GM23338 (cell line): ENCODE measurements at regions not wholly inside any gene's neighbourhood (a gene's known extent, or its start where the extent isn't known, plus 50 kb on each side); places are given as distances from the start of the nearest gene placed in this dataset.

Source experiments
- ATAC-seq: fragments of 200-7000 bp; cut with Tn5 transposase; 3 replicates; pipeline ENCODE4 v1.9.1; 2020
- DNase-seq: peaks from one replicate; pipeline ENCODE4 v3.0.0-alpha.2; 2015; ENCODE audit warnings: low spot score
- H2AFZ ChIP-seq: fragments of 200-600 bp; sonication (generic); 2 replicates; pipeline ENCODE4 v1.8.0; 2016; ENCODE audit warnings: antibody characterized with exemption, mild to moderate bottlenecking, moderate library complexity
- H3F3A ChIP-seq: fragments of 200-600 bp; sonication (generic); replicated peaks from 2 replicates; pipeline ENCODE4 v1.8.0; 2017; ENCODE audit warnings: antibody characterized with exemption, mixed run types, low read depth
- H3K27ac ChIP-seq: fragments of 200-600 bp; sonication (generic); 2 replicates; pipeline ENCODE4 v1.6.1; 2016; ENCODE audit warnings: low read depth
- H3K27me3 ChIP-seq: fragments of 200-600 bp; sonication (generic); 2 replicates; pipeline ENCODE4 v1.8.0; 2016; ENCODE audit warnings: mild to moderate bottlenecking, mixed run types, moderate library complexity; ENCODE audit not compliant: insufficient read depth
- H3K36me3 ChIP-seq: fragments of 200-600 bp; sonication (generic); 2 replicates; pipeline ENCODE4 v1.8.0; 2016; ENCODE audit warnings: mild to moderate bottlenecking; ENCODE audit not compliant: insufficient read depth
- H3K4me1 ChIP-seq: fragments of 200-600 bp; sonication (generic); 2 replicates; pipeline ENCODE4 v1.8.0; 2016; ENCODE audit warnings: mild to moderate bottlenecking, moderate library complexity; ENCODE audit not compliant: insufficient read depth
- H3K4me2 ChIP-seq: fragments of 200-600 bp; sonication (generic); 2 replicates; pipeline ENCODE4 v1.7.1; 2017; ENCODE audit warnings: mixed run types
- H3K4me3 ChIP-seq: fragments of 200-600 bp; sonication (generic); 2 replicates; pipeline ENCODE4 v1.6.1; 2016; ENCODE audit warnings: mixed run types
- H3K79me2 ChIP-seq: fragments of 200-600 bp; sonication (generic); replicated peaks from 2 replicates; pipeline ENCODE4 v1.8.0; 2017; ENCODE audit warnings: mild to moderate bottlenecking; ENCODE audit not compliant: insufficient read depth
- H3K9me2 ChIP-seq: fragments of 200-600 bp; sonication (generic); 2 replicates; pipeline ENCODE4 v1.8.0; 2017; ENCODE audit not compliant: insufficient read depth
- H4K20me1 ChIP-seq: fragments of 200-600 bp; sonication (generic); replicated peaks from 2 replicates; pipeline ENCODE4 v1.8.0; 2017; ENCODE audit warnings: mild to moderate bottlenecking; ENCODE audit not compliant: insufficient read depth
- H3K27ac Mint-ChIP-seq: 2 replicates; pipeline ENCODE4 v1.8.0; 2020; ENCODE audit warnings: inconsistent platforms, mild to moderate bottlenecking, moderate library complexity, mixed read lengths
- H3K27me3 Mint-ChIP-seq: 3 replicates; pipeline ENCODE4 v1.8.0; 2022; ENCODE audit warnings: low read depth, mild to moderate bottlenecking, moderate library complexity, mixed read lengths, inconsistent platforms; ENCODE audit not compliant: insufficient read depth, poor library complexity
- H3K36me3 Mint-ChIP-seq: 3 replicates; pipeline ENCODE4 v1.8.0; 2021; ENCODE audit warnings: low read depth, mild to moderate bottlenecking, inconsistent platforms, moderate library complexity, mixed read lengths
- H3K4me1 Mint-ChIP-seq: 3 replicates; pipeline ENCODE4 v1.8.0; 2020; ENCODE audit warnings: mild to moderate bottlenecking, inconsistent platforms, mixed read lengths
- H3K4me3 Mint-ChIP-seq: 3 replicates; pipeline ENCODE4 v1.8.0; 2021; ENCODE audit warnings: moderate library complexity, mild to moderate bottlenecking, inconsistent platforms, mixed read lengths
- H3K9me3 Mint-ChIP-seq: 3 replicates; pipeline ENCODE4 v1.8.0; 2020; ENCODE audit warnings: moderate library complexity, mild to moderate bottlenecking, inconsistent platforms, mixed read lengths
- CREB1 ChIP-seq: fragments of 250-450 bp; sonication (Bioruptor Pico); IDR thresholded peaks from 2 replicates; pipeline ENCODE4 v1.5.0; 2020; ENCODE audit warnings: low read depth, mild to moderate bottlenecking, moderate library complexity
- CTCF ChIP-seq, 2 experiments: fragments of 200-600 bp in 1 of 2; sonication (generic) in 1 of 2; conservative IDR thresholded peaks; 2 replicates each; pipeline versions ENCODE4 v1.5.1 to v1.6.1; 2016 to 2017; ENCODE audit warnings: antibody characterized with exemption in 2 of 2, low read depth in 2 of 2, mild to moderate bottlenecking in 2 of 2, moderate library complexity in 1 of 2
- ETS1 ChIP-seq: IDR thresholded peaks from 2 replicates; pipeline ENCODE4 v1.6.1; 2016; ENCODE audit warnings: antibody characterized with exemption
- JUNB ChIP-seq: IDR thresholded peaks from one replicate; pipeline ENCODE4 v1.6.1; 2016; ENCODE audit warnings: antibody characterized with exemption; ENCODE audit not compliant: unreplicated experiment
- NANOG ChIP-seq: IDR thresholded peaks from 2 replicates; pipeline ENCODE4 v1.6.1; 2016; ENCODE audit warnings: antibody characterized with exemption, borderline replicate concordance
- POLR2AphosphoS5 ChIP-seq: IDR thresholded peaks from 2 replicates; pipeline ENCODE4 v1.6.1; 2016; ENCODE audit warnings: antibody characterized with exemption, low read depth
- STAT1 ChIP-seq: IDR thresholded peaks from one replicate; pipeline ENCODE4 v1.6.1; 2016; ENCODE audit warnings: antibody characterized with exemption; ENCODE audit not compliant: unreplicated experiment
- ZNF114 ChIP-seq: fragments of 250-450 bp; sonication (Bioruptor Pico); IDR thresholded peaks from 2 replicates; pipeline ENCODE4 v1.5.0; 2020; ENCODE audit warnings: mild to moderate bottlenecking, moderate library complexity
- ZNF331 ChIP-seq: fragments of 250-450 bp; sonication (Bioruptor Pico); IDR thresholded peaks from 2 replicates; pipeline ENCODE4 v1.5.0; 2020; ENCODE audit warnings: low read depth, mild to moderate bottlenecking, moderate library complexity
- ZNF462 ChIP-seq: fragments of 250-450 bp; sonication (Bioruptor Pico); IDR thresholded peaks from 2 replicates; pipeline ENCODE4 v1.5.0; 2020; ENCODE audit warnings: mild to moderate bottlenecking, moderate library complexity
- TF ChIP-seq, protein P1 (sequence below): IDR thresholded peaks from one replicate; pipeline ENCODE4 v1.6.1; 2018; ENCODE audit warnings: antibody characterized with exemption; ENCODE audit not compliant: unreplicated experiment

- H4K20me1 ChIP-seq, result no peaks in the 10 kb centered on the region
- no peaks in the 10 kb centered on the region for H3K79me2 ChIP-seq
- H3K27me3 ChIP-seq, result no peaks in the 10 kb centered on the region
- H3K27me3 Mint-ChIP-seq, result peaks cover 8% of the 10 kb centered on the region
- TF ChIP-seq ETS1 (no peak), CTCF (conservative IDR thresholded peaks at IDR 0.05; ENCODE audit: low read depth in 2 of 2) (no peak), POLR2AphosphoS5 (no peak), CREB1 (no peak), NANOG (no peak), STAT1 (no peak), JUNB (no peak), ZNF462 (no peak), ZNF331 (no peak), ZNF114 (CRISPR knock-in tag) (no peak)
- TF ChIP-seq, protein P1, sequence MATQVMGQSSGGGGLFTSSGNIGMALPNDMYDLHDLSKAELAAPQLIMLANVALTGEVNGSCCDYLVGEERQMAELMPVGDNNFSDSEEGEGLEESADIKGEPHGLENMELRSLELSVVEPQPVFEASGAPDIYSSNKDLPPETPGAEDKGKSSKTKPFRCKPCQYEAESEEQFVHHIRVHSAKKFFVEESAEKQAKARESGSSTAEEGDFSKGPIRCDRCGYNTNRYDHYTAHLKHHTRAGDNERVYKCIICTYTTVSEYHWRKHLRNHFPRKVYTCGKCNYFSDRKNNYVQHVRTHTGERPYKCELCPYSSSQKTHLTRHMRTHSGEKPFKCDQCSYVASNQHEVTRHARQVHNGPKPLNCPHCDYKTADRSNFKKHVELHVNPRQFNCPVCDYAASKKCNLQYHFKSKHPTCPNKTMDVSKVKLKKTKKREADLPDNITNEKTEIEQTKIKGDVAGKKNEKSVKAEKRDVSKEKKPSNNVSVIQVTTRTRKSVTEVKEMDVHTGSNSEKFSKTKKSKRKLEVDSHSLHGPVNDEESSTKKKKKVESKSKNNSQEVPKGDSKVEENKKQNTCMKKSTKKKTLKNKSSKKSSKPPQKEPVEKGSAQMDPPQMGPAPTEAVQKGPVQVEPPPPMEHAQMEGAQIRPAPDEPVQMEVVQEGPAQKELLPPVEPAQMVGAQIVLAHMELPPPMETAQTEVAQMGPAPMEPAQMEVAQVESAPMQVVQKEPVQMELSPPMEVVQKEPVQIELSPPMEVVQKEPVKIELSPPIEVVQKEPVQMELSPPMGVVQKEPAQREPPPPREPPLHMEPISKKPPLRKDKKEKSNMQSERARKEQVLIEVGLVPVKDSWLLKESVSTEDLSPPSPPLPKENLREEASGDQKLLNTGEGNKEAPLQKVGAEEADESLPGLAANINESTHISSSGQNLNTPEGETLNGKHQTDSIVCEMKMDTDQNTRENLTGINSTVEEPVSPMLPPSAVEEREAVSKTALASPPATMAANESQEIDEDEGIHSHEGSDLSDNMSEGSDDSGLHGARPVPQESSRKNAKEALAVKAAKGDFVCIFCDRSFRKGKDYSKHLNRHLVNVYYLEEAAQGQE, result no peak
- no peak overlapping the region for H3K27ac ChIP-seq
- ATAC-seq (no peak), DNase-seq (no peak)
- no peaks in the 10 kb centered on the region for H3F3A ChIP-seq
- peaks cover 5% of the 10 kb centered on the region; the same call in 2 of the 3 replicates for H3K4me1 Mint-ChIP-seq
- 0 out of 2 replicates have a peak, but pooled peaks cover 12% of the 10 kb centered on the region for H3K4me1 ChIP-seq
- H3K9me3 Mint-ChIP-seq, result peaks cover 13% of the 10 kb centered on the region
- no peak overlapping the region for H3K4me2 ChIP-seq
- H3K27ac Mint-ChIP-seq, result no peak overlapping the region
- H3K9me2 ChIP-seq, result peaks cover 21% of the 10 kb centered on the region; the same call in 1 of the 2 replicates
- H3K36me3 Mint-ChIP-seq, result peaks cover 3% of the 10 kb centered on the region; the same call in 2 of the 3 replicates
- no peak overlapping the region for H3K4me3 ChIP-seq
- H3K4me3 Mint-ChIP-seq, result no peak overlapping the region
- no peaks in the 10 kb centered on the region for H3K36me3 ChIP-seq
- H2AFZ ChIP-seq, result peak overlapping the region; percentile 23
Measured at GRCh38 chr5:173814053-173814452, 74.1 kb upstream of the CPEB4 start.
